Dedifferentiated amniotic fluid mesenchymal stem cell (primary cell): ENCODE measurements at regions not wholly inside any gene's neighbourhood (a gene's known extent, or its start where the extent isn't known, plus 50 kb on each side); places are given as distances from the start of the nearest gene placed in this dataset.
"Not testable (repeated sequence)": the region's sequence is repeated elsewhere in the genome, so short reads cannot be mapped to it uniquely, and the experiment has no call there.

ENCODE experiments used
- DNase-seq: peaks from one replicate; pipeline ENCODE4 v3.0.0-alpha.2; 2016; ENCODE audit errors: extremely low spot score

- DNase-seq = not testable (repeated sequence)
Observed at GRCh38 chr21:9744593-9744992, 776.8 kb upstream of the TPTE start.

GRCh38 chr21:9745457-9746108, 775.8 kb upstream of the TPTE start:
- DNase-seq = not testable (repeated sequence)

- DNase-seq = not testable (repeated sequence)
Observed at GRCh38 chr21:9746311-9746710, 775.1 kb upstream of the TPTE start.

GRCh38 chr21:9746831-9747606, 774.4 kb upstream of the TPTE start:
- DNase-seq = not testable (repeated sequence)

GRCh38 chr21:9747870-9748269, 773.5 kb upstream of the TPTE start:
- not testable (repeated sequence) for DNase-seq

- not testable (repeated sequence) for DNase-seq
Observed at GRCh38 chr21:9748451-9748850, 772.9 kb upstream of the TPTE start.

GRCh38 chr21:9749741-9750230, 771.6 kb upstream of the TPTE start:
- DNase-seq = not testable (repeated sequence)

- no peak for DNase-seq
Observed at GRCh38 chr21:9750341-9751086, 770.9 kb upstream of the TPTE start.

GRCh38 chr21:9751087-9751585, 770.2 kb upstream of the TPTE start:
- not testable (repeated sequence) for DNase-seq

GRCh38 chr21:9752028-9752427, 769.4 kb upstream of the TPTE start:
- not testable (repeated sequence) for DNase-seq

- DNase-seq = not testable (repeated sequence)
Observed at GRCh38 chr21:9753441-9753840, 767.9 kb upstream of the TPTE start.

GRCh38 chr21:9753943-9754342, 767.4 kb upstream of the TPTE start:
- no peak for DNase-seq

- DNase-seq = not testable (repeated sequence)
Observed at GRCh38 chr21:9754434-9754833, 766.9 kb upstream of the TPTE start.

- DNase-seq = no peak
Observed at GRCh38 chr21:9755611-9756010, 765.8 kb upstream of the TPTE start.

- DNase-seq = no peak
Observed at GRCh38 chr21:9756677-9757076, 764.7 kb upstream of the TPTE start.

GRCh38 chr21:9757118-9757517, 764.3 kb upstream of the TPTE start:
- not testable (repeated sequence) for DNase-seq

- not testable (repeated sequence) for DNase-seq
Observed at GRCh38 chr21:9757572-9757971, 763.8 kb upstream of the TPTE start.

- no peak for DNase-seq
Observed at GRCh38 chr21:9758141-9758540, 763.2 kb upstream of the TPTE start.

GRCh38 chr21:9758888-9759287, 762.5 kb upstream of the TPTE start:
- DNase-seq = no peak

- no peak for DNase-seq
Observed at GRCh38 chr21:9759972-9760371, 761.4 kb upstream of the TPTE start.

- DNase-seq = no peak
Observed at GRCh38 chr21:9760398-9761074, 760.8 kb upstream of the TPTE start.

- no peak for DNase-seq
Observed at GRCh38 chr21:9763306-9763705, 758.1 kb upstream of the TPTE start.
